Neural crest cell (in vitro differentiated cells): ENCODE measurements at regions not wholly inside any gene's neighbourhood (a gene's known extent, or its start where the extent isn't known, plus 50 kb on each side); places are given as distances from the start of the nearest gene placed in this dataset.

ENCODE experiments used
- DNase-seq: peaks from one replicate; pipeline ENCODE4 v3.0.0; 2021; ENCODE audit warnings: low read depth, mixed read lengths, low spot score
- H3K27ac Mint-ChIP-seq: one replicate; pipeline ENCODE4 v1.8.0; 2021; ENCODE audit warnings: mild to moderate bottlenecking, mixed read lengths; ENCODE audit not compliant: unreplicated experiment
- H3K27me3 Mint-ChIP-seq: 2 replicates; pipeline ENCODE4 v1.8.0; 2021; ENCODE audit warnings: low read depth, mild to moderate bottlenecking, mixed read lengths
- H3K36me3 Mint-ChIP-seq: 2 replicates; pipeline ENCODE4 v1.8.0; 2021; ENCODE audit warnings: low read depth, mild to moderate bottlenecking, mixed read lengths
- H3K4me1 Mint-ChIP-seq: 2 replicates; pipeline ENCODE4 v1.8.0; 2021; ENCODE audit warnings: mixed read lengths
- H3K4me3 Mint-ChIP-seq: one replicate; pipeline ENCODE4 v1.8.0; 2021; ENCODE audit warnings: mild to moderate bottlenecking, mixed read lengths
- H3K9me3 Mint-ChIP-seq: 2 replicates; pipeline ENCODE4 v1.8.0; 2021; ENCODE audit warnings: mixed read lengths
- TF ChIP-seq, protein P1 (sequence below): fragments of 200-600 bp; sonication (generic); conservative IDR thresholded peaks from 2 replicates; pipeline ENCODE4 v1.5.0; 2021; ENCODE audit warnings: antibody characterized with exemption, mild to moderate bottlenecking

- Mint-ChIP-seq H3K4me1 (no peaks in the 10 kb centered on the region), H3K4me3 (no peak overlapping the region), H3K27ac (no peak overlapping the region), H3K9me3 (peaks cover 5% of the 10 kb centered on the region), H3K27me3 (peaks cover 44% of the 10 kb centered on the region), H3K36me3 (no peaks in the 10 kb centered on the region)
- no peak for DNase-seq
- TF ChIP-seq, protein P1, sequence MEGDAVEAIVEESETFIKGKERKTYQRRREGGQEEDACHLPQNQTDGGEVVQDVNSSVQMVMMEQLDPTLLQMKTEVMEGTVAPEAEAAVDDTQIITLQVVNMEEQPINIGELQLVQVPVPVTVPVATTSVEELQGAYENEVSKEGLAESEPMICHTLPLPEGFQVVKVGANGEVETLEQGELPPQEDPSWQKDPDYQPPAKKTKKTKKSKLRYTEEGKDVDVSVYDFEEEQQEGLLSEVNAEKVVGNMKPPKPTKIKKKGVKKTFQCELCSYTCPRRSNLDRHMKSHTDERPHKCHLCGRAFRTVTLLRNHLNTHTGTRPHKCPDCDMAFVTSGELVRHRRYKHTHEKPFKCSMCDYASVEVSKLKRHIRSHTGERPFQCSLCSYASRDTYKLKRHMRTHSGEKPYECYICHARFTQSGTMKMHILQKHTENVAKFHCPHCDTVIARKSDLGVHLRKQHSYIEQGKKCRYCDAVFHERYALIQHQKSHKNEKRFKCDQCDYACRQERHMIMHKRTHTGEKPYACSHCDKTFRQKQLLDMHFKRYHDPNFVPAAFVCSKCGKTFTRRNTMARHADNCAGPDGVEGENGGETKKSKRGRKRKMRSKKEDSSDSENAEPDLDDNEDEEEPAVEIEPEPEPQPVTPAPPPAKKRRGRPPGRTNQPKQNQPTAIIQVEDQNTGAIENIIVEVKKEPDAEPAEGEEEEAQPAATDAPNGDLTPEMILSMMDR: no peak
Observed at GRCh38 chr6:166223079-166223478, 55.4 kb upstream of the TBXT start.

GRCh38 chr6:166222631-166223030, 55.0 kb upstream of the TBXT start:
- Mint-ChIP-seq H3K27ac (no peak overlapping the region), H3K9me3 (peaks cover 5% of the 10 kb centered on the region), H3K27me3 (peaks cover 40% of the 10 kb centered on the region), H3K4me3 (no peak overlapping the region), H3K36me3 (no peaks in the 10 kb centered on the region), H3K4me1 (no peaks in the 10 kb centered on the region)
- DNase-seq: no peak
- TF ChIP-seq, protein P1: no peak

- no peak for DNase-seq
- Mint-ChIP-seq H3K4me1 (no peaks in the 10 kb centered on the region), H3K36me3 (no peaks in the 10 kb centered on the region), H3K27me3 (peaks cover 30% of the 10 kb centered on the region), H3K27ac (no peak overlapping the region), H3K9me3 (peaks cover 5% of the 10 kb centered on the region), H3K4me3 (no peak overlapping the region)
- TF ChIP-seq, protein P1: no peak
Observed at GRCh38 chr6:166221636-166222035, 54.0 kb upstream of the TBXT start.

- Mint-ChIP-seq H3K4me1 (no peaks in the 10 kb centered on the region), H3K27me3 (peaks cover 24% of the 10 kb centered on the region), H3K4me3 (no peak overlapping the region), H3K27ac (no peak overlapping the region), H3K9me3 (peaks cover 5% of the 10 kb centered on the region), H3K36me3 (no peaks in the 10 kb centered on the region)
- TF ChIP-seq, protein P1: no peak
- DNase-seq: no peak
Observed at GRCh38 chr6:166221040-166221439, 53.4 kb upstream of the TBXT start.
